Spinal cord (tissue), 9 donors: ENCODE measurements at regions not wholly inside any gene's neighbourhood (a gene's known extent, or its start where the extent isn't known, plus 50 kb on each side); places are given as distances from the start of the nearest gene placed in this dataset.

Experiments used
- DNase-seq, 6 donors: peaks; one replicate each; pipeline versions ENCODE4 v3.0.0 to v3.0.0-alpha.2; 2013 to 2015; ENCODE audit warnings: low spot score in 6 of 6, low read depth in 4 of 6
- H3K27ac ChIP-seq: one replicate; pipeline ENCODE4 v1.5.1; 2013; ENCODE audit warnings: low read depth, low read length, control low read depth
- H3K27me3 ChIP-seq: one replicate; pipeline ENCODE4 v1.6.1; 2013; ENCODE audit warnings: low read length; ENCODE audit not compliant: control insufficient read depth, insufficient read depth
- H3K36me3 ChIP-seq: one replicate; pipeline ENCODE4 v1.6.1; 2013; ENCODE audit warnings: low read length; ENCODE audit not compliant: control insufficient read depth, insufficient read depth
- H3K4me1 ChIP-seq: one replicate; pipeline ENCODE4 v1.6.1; 2013; ENCODE audit warnings: low read length; ENCODE audit not compliant: control insufficient read depth, insufficient read depth
- H3K4me3 ChIP-seq: one replicate; pipeline ENCODE4 v1.5.1; 2013; ENCODE audit warnings: low read depth, low read length, control low read depth
- H3K9me3 ChIP-seq: one replicate; pipeline ENCODE4 v1.6.1; 2013; ENCODE audit warnings: low read length; ENCODE audit not compliant: control insufficient read depth, insufficient read depth
- WGBS: methylation state at CpG from one replicate; pipeline ENCODE4 v1.1.5; 2013; ENCODE audit warnings: missing lambda C conversion rate; ENCODE audit not compliant: insufficient coverage; 5-methylcytosine and 5-hydroxymethylcytosine counted together
- donor health status: healthy.

GRCh38 chr15:95946926-95947325, 383.6 kb upstream of the NR2F2 start:
- Histone ChIP-seq H3K36me3 (no peaks in the 10 kb centered on the region), H3K27ac (no peak overlapping the region), H3K27me3 (no peaks in the 10 kb centered on the region), H3K9me3 (no peaks in the 10 kb centered on the region), H3K4me3 (no peak overlapping the region), H3K4me1 (no peaks in the 10 kb centered on the region)
- DNase-seq = no peak
- WGBS = 100% methylated on average over 2 of the region's 2 CpGs

GRCh38 chr15:95948411-95948810, 382.1 kb upstream of the NR2F2 start:
- no peaks in the 10 kb centered on the region for H3K27me3 ChIP-seq
- no peak overlapping the region for H3K4me3 ChIP-seq
- WGBS = no CpG with 5 or more reads among the region's 8 CpGs
- peak in 2 of 6 donors; percentile 18 to 38 for DNase-seq
- no peaks in the 10 kb centered on the region for H3K9me3 ChIP-seq
- no peaks in the 10 kb centered on the region for H3K4me1 ChIP-seq
- no peak overlapping the region for H3K27ac ChIP-seq
- H3K36me3 ChIP-seq = no peaks in the 10 kb centered on the region

DNA sequence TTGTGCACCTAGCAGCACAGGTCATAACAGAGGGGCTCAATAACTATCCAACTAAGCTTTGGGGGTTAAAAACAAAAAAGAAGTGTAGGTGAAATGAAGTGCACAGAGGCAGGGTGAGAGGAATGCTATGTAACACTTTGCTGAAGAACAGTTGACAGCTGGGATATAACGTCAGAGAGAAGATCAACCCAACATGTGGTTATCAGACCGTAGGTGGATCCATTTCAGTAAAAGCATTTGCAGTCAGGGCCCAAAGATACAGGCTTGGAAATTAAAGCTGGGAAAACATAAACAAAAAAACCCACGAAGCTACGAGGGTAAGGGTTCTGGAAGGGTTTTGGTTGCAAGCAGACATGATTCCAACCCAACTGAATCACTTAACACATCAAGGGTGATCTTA, 377.5 kb upstream of the NR2F2 start:
- Histone ChIP-seq H3K4me3 (no peak overlapping the region), H3K9me3 (peaks cover 3% of the 10 kb centered on the region), H3K27me3 (no peaks in the 10 kb centered on the region), H3K36me3 (no peaks in the 10 kb centered on the region), H3K4me1 (no peaks in the 10 kb centered on the region), H3K27ac (no peak overlapping the region)
- DNase-seq = no peak
- 100% methylated on average over 2 of the region's 4 CpGs for WGBS

- Histone ChIP-seq H3K27ac (no peak overlapping the region), H3K9me3 (peaks cover 4% of the 10 kb centered on the region), H3K27me3 (no peaks in the 10 kb centered on the region), H3K36me3 (no peaks in the 10 kb centered on the region), H3K4me1 (no peaks in the 10 kb centered on the region), H3K4me3 (no peak overlapping the region)
- peak in 1 of 6 donors; percentile 20 for DNase-seq
- WGBS = 46% methylated on average over 6 of the region's 7 CpGs
These were observed 372.6 kb upstream of the NR2F2 start for GRCh38 chr15:95957861-95958260.

GRCh38 chr15:95958382-95958781, 372.1 kb upstream of the NR2F2 start:
- peaks cover 4% of the 10 kb centered on the region for H3K9me3 ChIP-seq

DNA sequence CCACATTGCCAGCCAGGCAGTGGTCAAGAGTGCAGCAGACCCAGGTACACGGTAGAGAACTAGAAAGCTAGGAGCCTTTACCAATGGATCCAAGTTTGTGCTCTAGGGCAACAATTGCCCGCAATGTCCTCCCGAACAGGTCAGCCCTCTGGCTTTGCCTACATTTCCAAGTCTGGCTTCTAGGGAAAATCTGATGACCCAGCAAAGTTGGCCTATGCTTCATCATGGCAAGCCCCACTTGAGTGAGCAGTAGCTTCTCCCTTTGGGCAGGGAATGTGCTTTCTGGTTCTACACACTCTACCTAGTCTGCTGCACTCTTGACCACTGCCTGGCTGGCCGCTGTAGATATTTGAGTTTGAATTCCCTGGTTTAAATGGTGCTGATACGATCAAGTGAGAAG, 361.6 kb upstream of the NR2F2 start:
- WGBS = 93% methylated on average over 5 of the region's 5 CpGs
- no peak for DNase-seq
- no peak overlapping the region for H3K4me3 ChIP-seq
- H3K9me3 ChIP-seq = no peaks in the 10 kb centered on the region
- no peak overlapping the region for H3K27ac ChIP-seq
- no peaks in the 10 kb centered on the region for H3K27me3 ChIP-seq
- peaks cover 18% of the 10 kb centered on the region for H3K4me1 ChIP-seq
- no peaks in the 10 kb centered on the region for H3K36me3 ChIP-seq

More at GRCh38 chr15:95958382-95958781, 372.1 kb upstream of the NR2F2 start:
- Histone ChIP-seq H3K27me3 (no peaks in the 10 kb centered on the region), H3K4me3 (no peak overlapping the region), H3K36me3 (no peaks in the 10 kb centered on the region), H3K4me1 (no peaks in the 10 kb centered on the region), H3K27ac (no peak overlapping the region)
- 33% methylated on average over 4 of the region's 5 CpGs for WGBS
- no peak for DNase-seq

DNA sequence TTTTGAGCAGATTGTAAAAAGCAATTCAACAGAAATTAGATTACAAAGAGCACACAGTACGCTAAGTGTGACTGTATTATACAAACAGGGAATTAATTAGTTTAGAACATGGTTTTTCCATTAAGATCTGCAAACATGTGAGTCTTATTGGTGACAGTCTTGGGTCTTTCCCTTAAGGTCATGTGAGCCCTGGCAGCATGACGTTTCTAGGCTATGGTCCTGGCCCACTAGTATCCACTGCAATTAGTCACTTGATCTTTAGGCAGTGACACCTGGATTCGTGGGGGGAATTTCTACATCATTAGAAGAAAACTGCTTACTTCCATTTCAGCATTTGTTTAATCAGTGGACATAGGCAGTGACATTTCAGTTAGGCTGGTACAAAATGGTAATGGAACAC, 360.2 kb upstream of the NR2F2 start:
- peaks cover 18% of the 10 kb centered on the region for H3K4me1 ChIP-seq
- H3K4me3 ChIP-seq = no peak overlapping the region
- no peaks in the 10 kb centered on the region for H3K9me3 ChIP-seq
- H3K27me3 ChIP-seq = no peaks in the 10 kb centered on the region
- 93% methylated on average over 2 of the region's 3 CpGs for WGBS
- H3K27ac ChIP-seq = no peak overlapping the region
- DNase-seq = no peak
- no peaks in the 10 kb centered on the region for H3K36me3 ChIP-seq

DNA sequence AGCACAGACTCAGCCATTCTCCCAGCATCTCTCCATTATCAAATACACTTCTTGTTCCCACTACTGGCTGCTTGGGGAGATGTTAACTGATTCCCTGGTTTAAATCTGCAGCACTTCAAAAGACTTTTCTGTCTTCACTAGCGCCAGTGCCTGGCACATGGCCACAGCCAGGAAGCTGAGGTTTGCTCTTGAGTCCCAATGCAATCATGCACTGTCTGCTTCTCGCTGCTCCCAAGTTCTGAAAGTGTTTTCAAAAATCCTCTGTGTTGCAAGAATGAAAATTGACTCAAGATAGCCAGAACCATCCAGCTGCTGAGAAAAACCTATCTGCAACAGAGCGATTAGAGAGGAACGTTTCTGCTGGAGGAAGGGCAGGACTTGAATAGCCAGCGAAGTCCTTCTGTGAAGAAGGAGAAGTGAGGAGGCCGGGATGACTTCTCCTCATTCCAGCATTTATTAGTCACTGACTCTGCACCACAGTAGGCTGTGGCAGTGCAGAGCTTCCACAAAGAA, 358.4 kb upstream of the NR2F2 start:
- Histone ChIP-seq H3K4me3 (no peak overlapping the region), H3K9me3 (no peaks in the 10 kb centered on the region), H3K36me3 (no peaks in the 10 kb centered on the region), H3K27ac (no peak overlapping the region), H3K27me3 (no peaks in the 10 kb centered on the region), H3K4me1 (peaks cover 18% of the 10 kb centered on the region)
- DNase-seq = peak; percentile 35 to 91 (median 47)
- WGBS = 15% methylated on average over 2 of the region's 6 CpGs

GRCh38 chr15:95972812-95973211, 357.7 kb upstream of the NR2F2 start:
- Histone ChIP-seq H3K9me3 (no peaks in the 10 kb centered on the region), H3K27me3 (no peaks in the 10 kb centered on the region), H3K4me3 (no peak overlapping the region), H3K4me1 (peaks cover 18% of the 10 kb centered on the region), H3K36me3 (no peaks in the 10 kb centered on the region), H3K27ac (no peak overlapping the region)
- DNase-seq = no peak
- WGBS = 86% methylated on average over 3 of the region's 4 CpGs

DNA sequence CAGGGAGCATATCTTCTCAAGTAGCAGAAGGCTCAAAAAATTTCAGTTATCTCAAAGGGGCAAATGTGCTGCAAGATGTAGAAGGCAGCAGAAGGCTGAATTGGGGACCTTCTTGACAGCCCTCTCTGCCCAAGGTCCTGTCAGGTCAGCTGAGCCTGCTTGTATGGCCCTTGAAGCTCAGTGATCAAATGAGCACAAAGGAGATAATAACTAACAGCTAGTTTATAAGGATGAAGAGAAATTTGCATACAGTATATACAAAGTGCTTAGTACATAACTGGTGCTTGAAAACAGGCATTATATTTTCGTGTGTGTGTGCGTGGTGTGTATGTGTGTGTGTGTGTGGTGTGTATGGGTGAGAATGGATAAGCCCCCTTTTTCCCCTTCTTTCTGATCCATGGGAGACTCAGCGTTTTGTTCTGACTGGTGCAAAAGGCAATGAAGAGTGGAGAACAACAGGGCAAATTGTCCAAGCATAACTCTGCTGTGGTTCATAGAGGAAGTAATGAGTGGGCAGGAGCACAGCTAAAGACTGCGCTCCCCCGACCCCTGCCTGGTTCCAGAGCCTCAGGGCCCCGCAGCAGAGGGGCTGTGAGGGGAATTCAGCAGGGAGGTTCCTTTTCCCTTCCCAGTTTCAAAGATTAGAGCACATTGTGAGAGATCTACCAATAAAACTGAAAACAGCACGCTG, 356.8 kb upstream of the NR2F2 start:
- WGBS = 33% methylated on average over 1 of the region's 7 CpGs
- H3K36me3 ChIP-seq = no peaks in the 10 kb centered on the region
- H3K4me3 ChIP-seq = no peak overlapping the region
- H3K27ac ChIP-seq = no peak overlapping the region
- H3K4me1 ChIP-seq = peaks cover 18% of the 10 kb centered on the region
- no peak for DNase-seq
- H3K9me3 ChIP-seq = no peaks in the 10 kb centered on the region
- no peaks in the 10 kb centered on the region for H3K27me3 ChIP-seq
